ENCODE measurements at regions not wholly inside any gene's neighbourhood (a gene's known extent, or its start where the extent isn't known, plus 50 kb on each side); places are given as distances from the start of the nearest gene placed in this dataset.

- no peaks in the 10 kb centered on the region; the same call in 1 of the 2 replicates for H3K9me3 ChIP-seq (ENCODE audit: control insufficient read depth, insufficient read depth, low read depth, low read length)
- no peak overlapping the region for H3K4me3 ChIP-seq (ENCODE audit: low read depth, low read length)
- no peaks in the 10 kb centered on the region for H3K36me3 ChIP-seq (ENCODE audit: control insufficient read depth in 2 of 2, insufficient read depth in 1 of 2, low read length in 2 of 2)
- ChIA-PET CTCF (no interaction called here), POLR2A (no interaction called here)
- no peak overlapping the region for H3K27ac ChIP-seq (ENCODE audit: extremely low read depth, low read depth, low read length)
- TF ChIP-seq HOXC10 (CRISPR knock-in tag; IDR thresholded peaks at IDR 0.05), result no peak
- no peaks in the 10 kb centered on the region for H3K4me1 ChIP-seq (ENCODE audit: control insufficient read depth, insufficient read depth, low read length)
These were observed 82.5 kb downstream of the OAT start for GRCh38 chr10:124336186-124336585.

- no peaks in the 10 kb centered on the region for H3K36me3 ChIP-seq (ENCODE audit: control insufficient read depth in 2 of 2, insufficient read depth in 1 of 2, low read length in 2 of 2)
- H3K27ac ChIP-seq (ENCODE audit: extremely low read depth, low read depth, low read length), result no peak overlapping the region
- H3K4me1 ChIP-seq (ENCODE audit: control insufficient read depth, insufficient read depth, low read length), result no peaks in the 10 kb centered on the region
- H3K4me3 ChIP-seq (ENCODE audit: low read depth, low read length), result no peak overlapping the region
- TF ChIP-seq ZNF768 (tag by site-specific recombination; IDR thresholded peaks at IDR 0.05) (no peak), ZNF473 (tag by site-specific recombination; IDR thresholded peaks at IDR 0.05) (no peak), WT1 (tag by site-specific recombination; IDR thresholded peaks at IDR 0.05) (no peak), ZBTB10 (tag by site-specific recombination; IDR thresholded peaks at IDR 0.05) (no peak), YY1 (tag by site-specific recombination; IDR thresholded peaks at IDR 0.05) (no peak), ZSCAN30 (tag by site-specific recombination; IDR thresholded peaks at IDR 0.05) (no peak), ZNF624 (tag by site-specific recombination; IDR thresholded peaks at IDR 0.05) (no peak), ZBTB20 (tag by site-specific recombination; IDR thresholded peaks at IDR 0.05) (no peak), PRDM2 (tag by site-specific recombination; IDR thresholded peaks at IDR 0.05; ENCODE audit: borderline replicate concordance) (no peak), ZBTB1 (tag by site-specific recombination; IDR thresholded peaks at IDR 0.05) (no peak), ZNF670 (tag by site-specific recombination; IDR thresholded peaks at IDR 0.05; ENCODE audit: low read depth) (no peak), ZNF350 (tag by site-specific recombination; IDR thresholded peaks at IDR 0.05) (no peak), GLIS1 (tag by site-specific recombination; IDR thresholded peaks at IDR 0.05) (no peak), ZNF513 (tag by site-specific recombination; IDR thresholded peaks at IDR 0.05) (no peak), ZNF138 (tag by site-specific recombination; IDR thresholded peaks at IDR 0.05; ENCODE audit: borderline replicate concordance) (no peak), HOXA7 (CRISPR knock-in tag; IDR thresholded peaks at IDR 0.05; ENCODE audit: borderline replicate concordance) (no peak), BCL11B (tag by site-specific recombination; IDR thresholded peaks at IDR 0.05; ENCODE audit: low read depth) (no peak)
- ChIA-PET CTCF (no interaction called here), POLR2A (no interaction called here)
- H3K9me3 ChIP-seq (ENCODE audit: control insufficient read depth, insufficient read depth, low read depth, low read length), result no peaks in the 10 kb centered on the region; the same call in 1 of the 2 replicates
These were observed 84.8 kb downstream of the OAT start for GRCh38 chr10:124333931-124334330.

Measured in HEK293 (cell line).